Fibroblast of lung (primary cell): ENCODE measurements at regions not wholly inside any gene's neighbourhood (a gene's known extent, or its start where the extent isn't known, plus 50 kb on each side); places are given as distances from the start of the nearest gene placed in this dataset.
"Not testable (repeated sequence)": the region's sequence is repeated elsewhere in the genome, so short reads cannot be mapped to it uniquely, and the experiment has no call there.

Experiments used
- DNase-seq, 2 donors: peaks; one replicate each; pipeline versions ENCODE4 v3.0.0 to v3.0.0-alpha.2; 2010; ENCODE audit warnings: low read depth in 2 of 2
- H2AFZ ChIP-seq: 2 replicates; pipeline ENCODE4 v1.5.1; 2012; ENCODE audit warnings: low read length, control low read depth, inconsistent platforms
- H3K27ac ChIP-seq: 2 replicates; pipeline ENCODE4 v1.5.1; 2011; ENCODE audit warnings: low read length, control low read depth; ENCODE audit not compliant: insufficient read depth
- H3K27me3 ChIP-seq: 2 replicates; pipeline ENCODE4 v1.5.1; 2011; ENCODE audit warnings: mild to moderate bottlenecking, low read length; ENCODE audit not compliant: control insufficient read depth, insufficient read depth
- H3K36me3 ChIP-seq: 2 replicates; pipeline ENCODE4 v1.5.1; 2011; ENCODE audit warnings: low read length; ENCODE audit not compliant: control insufficient read depth, insufficient read depth
- H3K4me1 ChIP-seq: 2 replicates; pipeline ENCODE4 v1.5.1; 2011; ENCODE audit warnings: low read length; ENCODE audit not compliant: control insufficient read depth, insufficient read depth; ENCODE audit errors: extremely low read depth
- H3K4me2 ChIP-seq: 2 replicates; pipeline ENCODE4 v1.5.1; 2011; ENCODE audit warnings: low read length, control low read depth; ENCODE audit not compliant: insufficient read depth; ENCODE audit errors: extremely low read depth
- H3K4me3 ChIP-seq, 4 experiments: fragments of 200-600 bp in 1 of 4; sonication (generic) in 1 of 4; replicated peaks in 1 of 4; 2 replicates each; pipeline ENCODE4 v1.5.1; 2011 to 2016; ENCODE audit warnings: low read length in 4 of 4, low read depth in 3 of 4, mild to moderate bottlenecking in 3 of 4, control low read depth in 2 of 4, inconsistent platforms in 1 of 4, mixed read lengths in 1 of 4; ENCODE audit not compliant: insufficient read depth in 1 of 4; ENCODE audit errors: control extremely low read depth in 1 of 4
- H3K79me2 ChIP-seq: 2 replicates; pipeline ENCODE4 v1.5.1; 2012; ENCODE audit warnings: mild to moderate bottlenecking, low read length, inconsistent platforms; ENCODE audit not compliant: control insufficient read depth, insufficient read depth
- H3K9ac ChIP-seq: 2 replicates; pipeline ENCODE4 v1.5.1; 2011; ENCODE audit warnings: mild to moderate bottlenecking, low read length, control low read depth; ENCODE audit not compliant: insufficient read depth
- H3K9me3 ChIP-seq: 2 replicates; pipeline ENCODE4 v1.5.1; 2012; ENCODE audit warnings: low read depth, low read length; ENCODE audit not compliant: control insufficient read depth, insufficient read depth
- H4K20me1 ChIP-seq: 2 replicates; pipeline ENCODE4 v1.5.1; 2011; ENCODE audit warnings: low read length; ENCODE audit not compliant: control insufficient read depth, insufficient read depth; ENCODE audit errors: extremely low read depth
- CTCF ChIP-seq, 2 donors: IDR thresholded peaks in 1 of 2; conservative IDR thresholded peaks in 1 of 2; 1 replicate in 1 of 2; 2 replicates in 1 of 2; pipeline ENCODE4 v1.5.1; 2011 to 2012; ENCODE audit warnings: low read length in 2 of 2, control low read depth in 1 of 2, inconsistent platforms in 1 of 2, low read depth in 1 of 2, mild to moderate bottlenecking in 1 of 2
- EZH2 ChIP-seq: IDR thresholded peaks from 2 replicates; pipeline ENCODE4 v1.5.1; 2012; ENCODE audit warnings: low read length, control low read depth, mild to moderate bottlenecking; ENCODE audit errors: missing control alignments

GRCh38 chr1:194362327-194362726, 1175.9 kb upstream of the B3GALT2 start:
- no peak for TF ChIP-seq EZH2
- no peak for TF ChIP-seq CTCF (conservative IDR thresholded peaks at IDR 0.05 in 1 of 2, IDR thresholded peaks at IDR 0.05 in 1 of 2; ENCODE audit: low read depth in 1 of 2, low read length in 2 of 2)
- no peaks in the 10 kb centered on the region for H3K4me1 ChIP-seq
- H4K20me1 ChIP-seq: no peaks in the 10 kb centered on the region
- no peak overlapping the region for H3K27ac ChIP-seq
- no peak overlapping the region for H3K4me2 ChIP-seq
- no peaks in the 10 kb centered on the region for H3K27me3 ChIP-seq
- no peaks in the 10 kb centered on the region for H3K79me2 ChIP-seq
- no peaks in the 10 kb centered on the region for H3K9me3 ChIP-seq
- no peak overlapping the region for H2AFZ ChIP-seq
- no peak overlapping the region for H3K9ac ChIP-seq
- H3K4me3 ChIP-seq: no peak overlapping the region
- no peaks in the 10 kb centered on the region for H3K36me3 ChIP-seq
- no peak for DNase-seq

- DNase-seq: no peak
These were observed 1175.1 kb upstream of the B3GALT2 start for GRCh38 chr1:194361374-194362131.

DNA sequence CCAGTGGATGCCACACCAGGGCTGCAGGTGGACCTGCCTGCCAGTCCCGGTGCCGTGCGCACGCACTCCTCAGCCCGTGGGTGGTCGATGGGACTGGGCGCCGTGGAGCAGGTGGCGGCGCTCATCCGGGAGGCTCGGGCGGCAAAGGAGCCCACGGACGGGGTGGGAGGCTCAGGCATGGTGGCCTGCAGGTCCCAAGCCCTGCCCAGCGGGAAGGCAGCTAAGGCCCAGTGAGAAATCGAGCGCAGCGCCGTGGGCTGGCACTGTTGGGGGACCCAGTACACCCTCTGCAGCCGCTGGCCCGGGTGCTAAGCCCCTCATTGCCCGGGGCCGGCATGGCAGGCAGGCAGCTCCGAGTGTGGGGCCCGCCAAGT, 1171.8 kb upstream of the B3GALT2 start:
- TF ChIP-seq CTCF (conservative IDR thresholded peaks at IDR 0.05 in 1 of 2, IDR thresholded peaks at IDR 0.05 in 1 of 2; ENCODE audit: low read depth in 1 of 2, low read length in 2 of 2): no peak
- TF ChIP-seq EZH2: no peak
- Histone ChIP-seq H3K79me2 (no peaks in the 10 kb centered on the region), H3K36me3 (no peaks in the 10 kb centered on the region), H4K20me1 (no peaks in the 10 kb centered on the region), H3K4me3 (no peak overlapping the region), H3K27ac (no peak overlapping the region), H3K9ac (no peak overlapping the region), H3K4me2 (no peak overlapping the region), H2AFZ (no peak overlapping the region), H3K4me1 (no peaks in the 10 kb centered on the region), H3K9me3 (no peaks in the 10 kb centered on the region), H3K27me3 (no peaks in the 10 kb centered on the region)
- no peak for DNase-seq

More at GRCh38 chr1:194361374-194362131, 1175.1 kb upstream of the B3GALT2 start:
- H3K4me2 ChIP-seq: no peak overlapping the region
- no peaks in the 10 kb centered on the region for H3K4me1 ChIP-seq
- no peak overlapping the region for H3K9ac ChIP-seq
- H3K79me2 ChIP-seq: no peaks in the 10 kb centered on the region
- no peak overlapping the region for H2AFZ ChIP-seq
- no peak overlapping the region for H3K4me3 ChIP-seq
- H3K27ac ChIP-seq: no peak overlapping the region
- no peaks in the 10 kb centered on the region for H3K36me3 ChIP-seq
- no peaks in the 10 kb centered on the region for H4K20me1 ChIP-seq
- TF ChIP-seq EZH2 (no peak), CTCF (conservative IDR thresholded peaks at IDR 0.05 in 1 of 2, IDR thresholded peaks at IDR 0.05 in 1 of 2; ENCODE audit: low read depth in 1 of 2, low read length in 2 of 2) (no peak)
- no peaks in the 10 kb centered on the region for H3K27me3 ChIP-seq
- no peaks in the 10 kb centered on the region for H3K9me3 ChIP-seq

DNA sequence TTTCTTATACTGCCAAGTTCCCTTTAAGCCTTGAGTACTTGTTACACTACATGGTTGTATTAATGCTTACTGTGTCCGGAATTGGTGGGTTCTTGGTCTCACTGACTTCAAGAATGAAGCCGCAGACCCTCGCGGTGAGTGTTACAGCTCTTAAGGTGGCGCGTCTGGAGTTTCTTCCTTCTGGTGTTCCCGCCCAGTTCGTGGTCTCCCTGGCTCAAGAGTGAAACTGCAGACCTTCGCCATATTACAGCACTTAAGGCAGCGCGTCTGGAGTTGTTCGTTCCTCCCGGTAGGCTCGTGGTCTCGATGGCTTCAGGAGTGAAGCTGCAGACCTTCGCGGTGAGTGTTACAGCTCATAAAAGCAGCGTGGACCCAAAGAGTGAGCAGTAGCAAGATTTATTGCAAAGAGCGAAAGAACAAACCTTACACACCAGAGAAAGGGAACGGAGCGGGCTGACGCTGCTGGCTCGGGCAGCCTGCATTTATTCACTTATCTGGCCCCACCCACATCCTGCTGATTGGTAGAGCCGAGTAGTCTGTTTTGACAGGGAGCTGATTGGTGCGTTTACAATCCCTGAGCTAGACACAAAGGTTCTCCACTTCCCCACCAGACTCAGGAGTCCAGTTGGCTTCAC, 1171.3 kb upstream of the B3GALT2 start:
- not testable (repeated sequence) for H4K20me1 ChIP-seq, DNase-seq, H3K4me3 ChIP-seq, H3K4me1 ChIP-seq, H3K9me3 ChIP-seq, H3K79me2 ChIP-seq, H2AFZ ChIP-seq, H3K9ac ChIP-seq, H3K4me2 ChIP-seq, H3K27ac ChIP-seq, H3K27me3 ChIP-seq, H3K36me3 ChIP-seq
